NB4 (cell line): ENCODE measurements at regions not wholly inside any gene's neighbourhood (a gene's known extent, or its start where the extent isn't known, plus 50 kb on each side); places are given as distances from the start of the nearest gene placed in this dataset.

Experiments
- DNase-seq: peaks from one replicate; pipeline ENCODE4 v3.0.0; 2010; ENCODE audit warnings: low read depth
- H3K4me3 ChIP-seq: one replicate; pipeline ENCODE4 v1.5.1; 2011; ENCODE audit warnings: mild to moderate bottlenecking, low read depth, low read length, moderate library complexity
- MYC ChIP-seq: IDR thresholded peaks from 2 replicates; pipeline ENCODE4 v1.6.1; 2011; ENCODE audit warnings: low read depth, low read length
- POLR2A ChIP-seq: IDR thresholded peaks from 2 replicates; pipeline ENCODE4 v1.6.1; 2011; ENCODE audit warnings: mild to moderate bottlenecking; ENCODE audit not compliant: insufficient read length; ENCODE audit errors: extremely low read depth
- TF ChIP-seq, protein P1 (sequence below): IDR thresholded peaks from one replicate; pipeline ENCODE4 v1.5.1; 2012; ENCODE audit warnings: low read depth, low read length
- TF ChIP-seq, protein P2 (sequence below): IDR thresholded peaks from 2 replicates; pipeline ENCODE4 v1.6.1; 2011; ENCODE audit warnings: low read depth, low read length

DNA sequence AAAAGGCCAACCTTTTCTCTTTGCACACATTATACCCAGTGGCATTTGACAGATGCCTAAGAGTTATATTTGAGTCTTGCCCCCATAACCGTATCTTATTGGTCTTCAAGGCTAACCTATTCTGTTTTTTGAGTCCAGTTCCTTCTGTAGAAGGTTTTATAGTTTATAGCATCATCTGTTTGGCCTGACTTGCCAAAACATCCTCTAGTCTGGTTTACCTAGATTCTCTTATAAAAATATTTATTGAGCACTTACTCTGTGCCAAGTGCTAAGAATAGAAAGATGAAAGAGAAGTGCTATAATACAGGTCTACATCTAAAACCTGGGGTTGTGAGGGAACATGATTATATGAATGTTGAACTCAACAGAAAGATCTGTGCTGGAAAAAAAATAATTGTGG is 55.9 kb upstream of the PIP4K2A start:
- DNase-seq = no peak
- no peak overlapping the region for H3K4me3 ChIP-seq
- TF ChIP-seq, protein P1, sequence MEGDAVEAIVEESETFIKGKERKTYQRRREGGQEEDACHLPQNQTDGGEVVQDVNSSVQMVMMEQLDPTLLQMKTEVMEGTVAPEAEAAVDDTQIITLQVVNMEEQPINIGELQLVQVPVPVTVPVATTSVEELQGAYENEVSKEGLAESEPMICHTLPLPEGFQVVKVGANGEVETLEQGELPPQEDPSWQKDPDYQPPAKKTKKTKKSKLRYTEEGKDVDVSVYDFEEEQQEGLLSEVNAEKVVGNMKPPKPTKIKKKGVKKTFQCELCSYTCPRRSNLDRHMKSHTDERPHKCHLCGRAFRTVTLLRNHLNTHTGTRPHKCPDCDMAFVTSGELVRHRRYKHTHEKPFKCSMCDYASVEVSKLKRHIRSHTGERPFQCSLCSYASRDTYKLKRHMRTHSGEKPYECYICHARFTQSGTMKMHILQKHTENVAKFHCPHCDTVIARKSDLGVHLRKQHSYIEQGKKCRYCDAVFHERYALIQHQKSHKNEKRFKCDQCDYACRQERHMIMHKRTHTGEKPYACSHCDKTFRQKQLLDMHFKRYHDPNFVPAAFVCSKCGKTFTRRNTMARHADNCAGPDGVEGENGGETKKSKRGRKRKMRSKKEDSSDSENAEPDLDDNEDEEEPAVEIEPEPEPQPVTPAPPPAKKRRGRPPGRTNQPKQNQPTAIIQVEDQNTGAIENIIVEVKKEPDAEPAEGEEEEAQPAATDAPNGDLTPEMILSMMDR = no peak
- TF ChIP-seq, protein P2, sequence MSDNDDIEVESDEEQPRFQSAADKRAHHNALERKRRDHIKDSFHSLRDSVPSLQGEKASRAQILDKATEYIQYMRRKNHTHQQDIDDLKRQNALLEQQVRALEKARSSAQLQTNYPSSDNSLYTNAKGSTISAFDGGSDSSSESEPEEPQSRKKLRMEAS = no peak
- TF ChIP-seq POLR2A = no peak
- no peak for TF ChIP-seq MYC

DNA sequence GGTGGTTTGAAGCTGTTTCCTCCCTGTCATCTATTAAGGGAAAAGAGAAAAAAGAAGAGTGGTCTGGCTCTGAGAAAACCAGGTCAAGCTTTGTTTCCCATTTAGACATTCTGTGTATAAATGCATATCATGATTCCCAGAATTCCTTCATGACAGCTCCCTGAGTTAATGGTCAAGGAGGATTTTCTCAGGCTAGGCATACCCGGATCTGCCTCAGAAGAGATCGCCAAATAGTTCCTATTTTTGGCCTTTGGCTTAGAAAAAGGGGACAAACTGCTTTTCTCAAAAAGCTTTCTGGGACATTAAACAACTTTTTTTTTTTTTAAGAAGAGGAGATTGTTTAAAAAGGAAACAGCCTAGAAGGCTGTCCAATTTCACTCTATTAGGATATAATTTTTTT is 53.5 kb upstream of the PIP4K2A start:
- no peak for DNase-seq
- no peak overlapping the region for H3K4me3 ChIP-seq
- TF ChIP-seq MYC = no peak
- no peak for TF ChIP-seq POLR2A
- TF ChIP-seq, protein P2 = no peak
- TF ChIP-seq, protein P1 = no peak

DNA sequence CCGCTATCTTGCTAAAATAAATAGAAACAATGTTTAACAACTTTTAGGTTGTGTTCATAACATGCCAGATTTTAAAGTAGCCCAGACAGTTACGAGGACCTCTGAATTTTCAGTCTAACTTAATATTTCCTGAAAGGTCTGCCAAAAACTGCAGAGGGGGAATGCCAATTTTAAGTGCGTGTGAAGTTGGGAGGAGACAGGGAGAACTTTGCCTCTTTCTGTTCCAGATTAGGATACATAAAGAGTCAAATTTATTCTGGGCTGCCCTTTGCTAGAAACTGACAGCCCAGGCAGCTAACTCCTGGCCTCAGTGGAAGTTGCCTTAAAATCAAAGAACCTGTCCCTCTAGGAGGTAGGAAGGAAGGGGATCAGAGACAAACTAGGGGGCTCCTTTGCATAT is 52.3 kb upstream of the PIP4K2A start:
- H3K4me3 ChIP-seq = no peak overlapping the region
- DNase-seq = no peak
- TF ChIP-seq, protein P1 = no peak
- TF ChIP-seq POLR2A = no peak
- no peak for TF ChIP-seq MYC
- TF ChIP-seq, protein P2 = no peak

DNA sequence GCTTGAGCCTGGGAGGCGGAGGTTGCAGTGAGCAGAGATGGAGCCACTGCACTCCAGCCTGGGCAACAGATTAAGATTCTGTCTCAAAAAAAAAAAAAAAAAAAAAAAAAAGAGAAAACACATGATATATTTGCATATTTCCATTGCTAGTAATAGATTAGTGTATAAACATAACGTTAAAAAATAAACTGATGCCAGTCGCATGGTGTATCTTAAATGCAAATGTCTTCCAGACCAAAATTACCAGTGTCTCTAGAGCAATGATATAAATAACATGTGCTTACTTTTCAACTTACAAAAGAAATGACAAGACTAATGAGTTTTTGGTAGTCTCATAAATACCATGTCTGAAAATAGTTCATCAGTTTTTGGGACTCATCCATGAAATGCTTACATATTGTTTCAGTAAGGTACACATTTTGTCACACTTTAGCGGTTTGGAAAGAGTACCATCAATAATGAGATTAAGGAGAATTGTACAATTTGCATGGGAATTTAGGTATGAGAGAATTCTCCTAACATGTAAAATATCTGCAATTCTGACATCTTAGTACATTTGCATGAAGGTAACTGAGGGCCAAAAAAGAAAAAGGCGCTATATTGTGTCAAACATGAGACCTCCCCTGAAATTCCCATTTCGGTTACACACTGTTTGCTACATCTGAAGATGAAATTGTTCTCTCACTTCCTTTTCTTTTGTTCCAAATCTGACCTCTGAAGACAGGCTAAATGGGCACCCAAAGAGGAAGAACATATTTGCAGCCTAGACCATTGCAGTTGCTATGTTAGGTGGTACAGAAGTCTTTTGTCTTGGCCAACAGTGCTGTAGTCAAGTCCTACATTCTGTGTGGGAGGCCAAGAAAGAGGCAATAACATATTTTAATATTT is 51.5 kb upstream of the PIP4K2A start:
- H3K4me3 ChIP-seq = no peak overlapping the region
- no peak for DNase-seq
- TF ChIP-seq MYC (no peak), POLR2A (no peak)
- TF ChIP-seq, protein P2 = no peak
- TF ChIP-seq, protein P1 = no peak

DNA sequence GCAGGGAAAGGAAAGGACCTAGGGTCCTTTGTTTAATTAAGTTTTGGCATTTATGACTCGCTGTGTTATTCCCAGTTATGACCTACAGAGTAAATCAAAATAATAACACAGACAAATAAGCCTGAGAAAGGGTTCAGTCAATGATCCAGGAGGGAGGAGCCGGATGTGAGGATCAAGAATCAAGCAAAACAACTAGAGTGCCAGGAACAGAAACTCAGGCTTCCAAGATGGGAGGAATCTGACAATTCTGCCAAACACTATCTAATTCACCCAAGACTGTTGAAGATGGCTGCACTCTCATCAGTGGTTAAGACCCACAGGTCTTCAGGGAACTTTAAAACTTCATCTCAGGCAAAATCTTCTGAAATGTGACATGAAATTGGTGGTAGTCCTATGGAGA is 50.3 kb upstream of the PIP4K2A start:
- no peak overlapping the region for H3K4me3 ChIP-seq
- no peak for TF ChIP-seq MYC
- TF ChIP-seq POLR2A = no peak
- TF ChIP-seq, protein P2 = no peak
- TF ChIP-seq, protein P1 = no peak
- no peak for DNase-seq
